ENCODE measurements at regions not wholly inside any gene's neighbourhood (a gene's known extent, or its start where the extent isn't known, plus 50 kb on each side); places are given as distances from the start of the nearest gene placed in this dataset.

- TF ChIP-seq POLR2AphosphoS5 (IDR thresholded peaks at IDR 0.05; ENCODE audit: low read depth, low read length) (no peak), REST (IDR thresholded peaks at IDR 0.05; ENCODE audit: insufficient read depth in 1 of 2, low read depth in 2 of 2, low read length in 2 of 2) (no peak), SIN3A (IDR thresholded peaks at IDR 0.05; ENCODE audit: borderline replicate concordance, insufficient read depth, low read length) (no peak), TAF1 (IDR thresholded peaks at IDR 0.05; ENCODE audit: borderline replicate concordance, insufficient read depth, low read length) (no peak)
Observed at GRCh38 chr4:59222221-59222620, 1977.9 kb upstream of the ADGRL3 start.

Data from PFSK-1 (cell line).